Thyroid gland (tissue), 4 donors: ENCODE measurements at regions not wholly inside any gene's neighbourhood (a gene's known extent, or its start where the extent isn't known, plus 50 kb on each side); places are given as distances from the start of the nearest gene placed in this dataset.
A peak's percentile ranks its signal among the peaks of the same experiment; 100 is the strongest.
"Not testable (repeated sequence)": the region's sequence is repeated elsewhere in the genome, so short reads cannot be mapped to it uniquely, and the experiment has no call there.

Experiments
- DNase-seq, 2 donors: peaks; one replicate each; pipeline ENCODE4 v3.0.0-alpha.2; 2019
- H3K27ac ChIP-seq, 3 donors: fragments of 200-600 bp; sonication (generic); 1 replicate in 2 of 3; 2 replicates in 1 of 3; pipeline ENCODE4 v1.5.1; 2016 to 2019; ENCODE audit warnings: mild to moderate bottlenecking in 1 of 3, moderate library complexity in 1 of 3
- H3K27me3 ChIP-seq: fragments of 200-600 bp; sonication (generic); one replicate; pipeline ENCODE4 v1.5.1; 2019
- H3K36me3 ChIP-seq, 2 donors: fragments of 200-600 bp; sonication (generic); one replicate each; pipeline ENCODE4 v1.5.1; 2016 to 2019
- H3K4me1 ChIP-seq, 2 donors: fragments of 200-600 bp; sonication (generic); one replicate each; pipeline ENCODE4 v1.5.1; 2017 to 2019
- H3K4me3 ChIP-seq, 3 donors: fragments of 200-600 bp; sonication (generic); replicated peaks in 1 of 3; 1 replicate in 2 of 3; 2 replicates in 1 of 3; pipeline ENCODE4 v1.5.1; 2016; ENCODE audit warnings: mild to moderate bottlenecking in 1 of 3
- H3K9me3 ChIP-seq: fragments of 200-600 bp; sonication (generic); one replicate; pipeline ENCODE4 v1.5.1; 2017
- POLR2A ChIP-seq, 2 donors: fragments of 450-650 bp; IDR thresholded peaks; one replicate each; pipeline ENCODE4 v1.6.1; 2017; ENCODE audit warnings: antibody characterized with exemption in 2 of 2, mild to moderate bottlenecking in 2 of 2, moderate library complexity in 1 of 2
- WGBS, 2 donors: methylation state at CpG; one replicate each; pipeline ENCODE4 v1.1.5; 2017; 5-methylcytosine and 5-hydroxymethylcytosine counted together
- intact Hi-C: fragments of 100-400 bp; cut with DNase I; formaldehyde crosslinking; loops from one replicate; pipeline ENCODE4 v1.15.1; 2023
- TF ChIP-seq, protein P1 (sequence below), 6 experiments: fragments of 200-600 bp in 3 of 6; fragments of 450-650 bp in 3 of 6; sonication (generic) in 3 of 6; IDR thresholded peaks; one replicate each; pipeline ENCODE4 v1.5.1; 2016 to 2019; ENCODE audit warnings: antibody characterized with exemption in 6 of 6, mild to moderate bottlenecking in 2 of 6, inconsistent platforms in 1 of 6, moderate library complexity in 1 of 6

- DNase-seq: peak; percentile 21 to 30
Measured at GRCh38 chr12:3381059-3382047, 109.7 kb upstream of the PRMT8 start.

DNA sequence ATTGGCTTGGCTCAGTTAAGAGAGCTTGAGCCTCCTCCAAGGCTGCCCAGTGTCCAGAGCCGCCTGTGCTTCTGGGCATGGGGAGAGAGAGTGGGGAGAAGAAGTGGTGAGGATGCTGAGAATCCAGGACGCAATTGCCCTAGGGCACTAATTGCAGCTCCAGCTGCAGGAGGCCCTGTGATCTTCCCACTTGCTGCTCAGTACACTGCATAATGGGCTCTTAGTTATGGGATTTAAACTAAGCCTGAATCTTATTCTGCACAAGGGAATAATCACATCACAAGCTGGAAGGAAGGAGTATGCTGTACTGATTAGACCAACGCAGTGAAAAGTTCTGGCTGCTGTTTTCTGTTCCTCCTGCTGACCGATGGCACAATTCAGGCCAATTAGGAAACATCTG, 101.0 kb upstream of the PRMT8 start:
- DNase-seq: no peak
- no peaks in the 10 kb centered on the region for H3K4me1 ChIP-seq
- no peak overlapping the region for H3K27ac ChIP-seq
- WGBS, 2 donors: 67% methylated on average over 4 of the region's 4 CpGs
- intact Hi-C loops: no loop called here
- H3K27me3 ChIP-seq: no peaks in the 10 kb centered on the region
- H3K4me3 ChIP-seq: no peak overlapping the region
- no peaks in the 10 kb centered on the region for H3K9me3 ChIP-seq
- TF ChIP-seq, protein P1, sequence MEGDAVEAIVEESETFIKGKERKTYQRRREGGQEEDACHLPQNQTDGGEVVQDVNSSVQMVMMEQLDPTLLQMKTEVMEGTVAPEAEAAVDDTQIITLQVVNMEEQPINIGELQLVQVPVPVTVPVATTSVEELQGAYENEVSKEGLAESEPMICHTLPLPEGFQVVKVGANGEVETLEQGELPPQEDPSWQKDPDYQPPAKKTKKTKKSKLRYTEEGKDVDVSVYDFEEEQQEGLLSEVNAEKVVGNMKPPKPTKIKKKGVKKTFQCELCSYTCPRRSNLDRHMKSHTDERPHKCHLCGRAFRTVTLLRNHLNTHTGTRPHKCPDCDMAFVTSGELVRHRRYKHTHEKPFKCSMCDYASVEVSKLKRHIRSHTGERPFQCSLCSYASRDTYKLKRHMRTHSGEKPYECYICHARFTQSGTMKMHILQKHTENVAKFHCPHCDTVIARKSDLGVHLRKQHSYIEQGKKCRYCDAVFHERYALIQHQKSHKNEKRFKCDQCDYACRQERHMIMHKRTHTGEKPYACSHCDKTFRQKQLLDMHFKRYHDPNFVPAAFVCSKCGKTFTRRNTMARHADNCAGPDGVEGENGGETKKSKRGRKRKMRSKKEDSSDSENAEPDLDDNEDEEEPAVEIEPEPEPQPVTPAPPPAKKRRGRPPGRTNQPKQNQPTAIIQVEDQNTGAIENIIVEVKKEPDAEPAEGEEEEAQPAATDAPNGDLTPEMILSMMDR (IDR thresholded peaks at IDR 0.05): no peak
- TF ChIP-seq POLR2A (IDR thresholded peaks at IDR 0.05): no peak
- H3K36me3 ChIP-seq: no peaks in the 10 kb centered on the region

More at GRCh38 chr12:3381059-3382047, 109.7 kb upstream of the PRMT8 start:
- H3K4me1 ChIP-seq: peaks cover 0 to 12% of the 10 kb centered on the region in 2 donors
- H3K27me3 ChIP-seq: no peaks in the 10 kb centered on the region
- H3K36me3 ChIP-seq: no peaks in the 10 kb centered on the region
- no peaks in the 10 kb centered on the region for H3K9me3 ChIP-seq
- intact Hi-C loops: no loop called here
- no peak overlapping the region for H3K4me3 ChIP-seq
- no peak overlapping the region for H3K27ac ChIP-seq
- TF ChIP-seq, protein P1 (IDR thresholded peaks at IDR 0.05): no peak
- TF ChIP-seq POLR2A (IDR thresholded peaks at IDR 0.05): no peak
- 39 to 41% methylated on average over 6 of the region's 6 CpGs for WGBS, 2 donors

- H3K9me3 ChIP-seq, H3K36me3 ChIP-seq, H3K4me1 ChIP-seq, H3K4me3 ChIP-seq, DNase-seq, intact Hi-C loops, H3K27me3 ChIP-seq, H3K27ac ChIP-seq: not testable (repeated sequence)
- WGBS, 2 donors: 34 to 66% methylated on average over 7 to 9 of the region's 16 CpGs
Measured at GRCh38 chr12:3397596-3397995, 93.4 kb upstream of the PRMT8 start.

- Histone ChIP-seq H3K4me1 (no peaks in the 10 kb centered on the region), H3K4me3 (no peak overlapping the region), H3K36me3 (no peaks in the 10 kb centered on the region), H3K27ac (no peak overlapping the region), H3K9me3 (no peaks in the 10 kb centered on the region), H3K27me3 (no peaks in the 10 kb centered on the region)
- intact Hi-C loops: no loop called here
- peak; percentile 2 to 5 for DNase-seq
- TF ChIP-seq POLR2A (IDR thresholded peaks at IDR 0.05): no peak
- TF ChIP-seq, protein P1 (IDR thresholded peaks at IDR 0.05): no peak
- WGBS, 2 donors: 62 to 72% methylated on average over 6 of the region's 6 CpGs
Measured at GRCh38 chr12:3398196-3398789, 92.7 kb upstream of the PRMT8 start.

- H3K4me3 ChIP-seq: no peak overlapping the region
- H3K27ac ChIP-seq: no peak overlapping the region
- intact Hi-C loops: no loop called here
- no peaks in the 10 kb centered on the region for H3K4me1 ChIP-seq
- 56 to 75% methylated on average over 1 of the region's 1 CpG for WGBS, 2 donors
- DNase-seq: no peak
- H3K27me3 ChIP-seq: no peaks in the 10 kb centered on the region
- no peaks in the 10 kb centered on the region for H3K36me3 ChIP-seq
- no peaks in the 10 kb centered on the region for H3K9me3 ChIP-seq
- no peak for TF ChIP-seq POLR2A (IDR thresholded peaks at IDR 0.05)
- TF ChIP-seq, protein P1 (IDR thresholded peaks at IDR 0.05): no peak
Measured at GRCh38 chr12:3405821-3406220, 85.2 kb upstream of the PRMT8 start.
